ENCODE measurements at regions not wholly inside any gene's neighbourhood (a gene's known extent, or its start where the extent isn't known, plus 50 kb on each side); places are given as distances from the start of the nearest gene placed in this dataset.

- H3K4me2 ChIP-seq = no peak overlapping the region
- no peak for FAIRE-seq
- H3K4me1 ChIP-seq = peaks cover 10% of the 10 kb centered on the region; the same call in 2 of the 3 replicates
- no peak overlapping the region for H3K27ac ChIP-seq
- H3K9me3 ChIP-seq = peaks cover 10% of the 10 kb centered on the region; the same call in 1 of the 3 replicates
- TF ChIP-seq FOSB (CRISPR knock-in tag; IDR thresholded peaks at IDR 0.05) (no peak), RAD21 (conservative IDR thresholded peaks at IDR 0.05 in 1 of 2, IDR thresholded peaks at IDR 0.05 in 1 of 2) (no peak), CHD2 (IDR thresholded peaks at IDR 0.05; ENCODE audit: low read length, partially characterized antibody) (no peak), SMC3 (IDR thresholded peaks at IDR 0.05) (no peak), POLR2AphosphoS2 (conservative IDR thresholded peaks at IDR 0.05; ENCODE audit: low read length) (no peak), CTCF (IDR thresholded peaks at IDR 0.05) (no peak), REST (IDR thresholded peaks at IDR 0.05) (no peak), CBX2 (IDR thresholded peaks at IDR 0.05; ENCODE audit: borderline replicate concordance, low read depth) (no peak), HMGXB4 (CRISPR knock-in tag; IDR thresholded peaks at IDR 0.05; ENCODE audit: borderline replicate concordance) (no peak), NPAS2 (CRISPR knock-in tag; IDR thresholded peaks at IDR 0.05; ENCODE audit: borderline replicate concordance) (no peak), ZC3H11A (IDR thresholded peaks at IDR 0.05) (no peak)
- TF ChIP-seq, protein P1, sequence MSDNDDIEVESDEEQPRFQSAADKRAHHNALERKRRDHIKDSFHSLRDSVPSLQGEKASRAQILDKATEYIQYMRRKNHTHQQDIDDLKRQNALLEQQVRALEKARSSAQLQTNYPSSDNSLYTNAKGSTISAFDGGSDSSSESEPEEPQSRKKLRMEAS (IDR thresholded peaks at IDR 0.05) = no peak
- H3K4me3 ChIP-seq = no peak overlapping the region
- no peak for DNase-seq (ENCODE audit: low read depth in 1 of 2, low spot score in 1 of 2)
- ChIA-PET POLR2A (no interaction called here), CTCF (interaction anchor here (2.0 to 2.4 kb wide), 2 partner anchors 16 to 427 kb away, joined by 6 to 9 read pairs; no protein-coding TSS in a partner anchor)
- ATAC-seq = no peak
- 5% methylated on average over 1 of the region's 1 CpG for WGBS (ENCODE audit: missing lambda C conversion rate)
Observed at GRCh38 chr15:29567336-29567735, 254.9 kb downstream of the TJP1 start.

DNA sequence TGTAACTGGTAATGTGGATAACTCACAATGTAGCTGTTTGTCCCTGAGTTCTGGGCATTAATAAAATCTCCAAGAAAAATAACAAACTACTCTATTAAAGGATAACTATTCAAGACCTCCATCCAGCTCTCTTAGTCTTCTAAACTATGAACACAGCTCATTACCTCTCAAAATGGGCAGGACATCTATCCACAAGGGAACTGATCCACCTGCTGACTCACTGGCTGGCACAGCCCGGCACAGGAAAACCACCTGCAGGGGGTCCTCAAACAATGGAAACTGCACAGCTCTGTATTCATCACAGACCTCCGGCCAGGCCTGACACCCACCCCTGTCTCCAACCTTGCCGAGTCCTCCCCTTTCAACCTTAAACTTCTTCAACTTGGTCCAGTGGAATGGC lies 255.4 kb downstream of the TJP1 start:
- no peak for ATAC-seq
- POLR2A ChIA-PET = no interaction called here
- TF ChIP-seq ELK1 (IDR thresholded peaks at IDR 0.05; ENCODE audit: low read depth, low read length) = no peak
- no peak for TF ChIP-seq E2F6 (IDR thresholded peaks at IDR 0.05; ENCODE audit: borderline replicate concordance, low read depth)
- TF ChIP-seq, protein P2, sequence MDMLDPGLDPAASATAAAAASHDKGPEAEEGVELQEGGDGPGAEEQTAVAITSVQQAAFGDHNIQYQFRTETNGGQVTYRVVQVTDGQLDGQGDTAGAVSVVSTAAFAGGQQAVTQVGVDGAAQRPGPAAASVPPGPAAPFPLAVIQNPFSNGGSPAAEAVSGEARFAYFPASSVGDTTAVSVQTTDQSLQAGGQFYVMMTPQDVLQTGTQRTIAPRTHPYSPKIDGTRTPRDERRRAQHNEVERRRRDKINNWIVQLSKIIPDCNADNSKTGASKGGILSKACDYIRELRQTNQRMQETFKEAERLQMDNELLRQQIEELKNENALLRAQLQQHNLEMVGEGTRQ (IDR thresholded peaks at IDR 0.05) = no peak
- no peak for TF ChIP-seq SREBF2 (IDR thresholded peaks at IDR 0.05)
- no peak for TF ChIP-seq EP300 (IDR thresholded peaks at IDR 0.05)
- TF ChIP-seq SMC3 (IDR thresholded peaks at IDR 0.05) = no peak
- TF ChIP-seq FOXS1 (CRISPR knock-in tag; IDR thresholded peaks at IDR 0.05) = no peak
- no peak for TF ChIP-seq ESRRA (IDR thresholded peaks at IDR 0.05; ENCODE audit: borderline replicate concordance, low read length)
- TF ChIP-seq POLR2A (IDR thresholded peaks at IDR 0.05; ENCODE audit: low read length) = no peak
- no peak for TF ChIP-seq CBX8 (IDR thresholded peaks at IDR 0.05)
- no peak for TF ChIP-seq MYC (IDR thresholded peaks at IDR 0.05; ENCODE audit: borderline replicate concordance, low read length)
- TF ChIP-seq ZC3H11A (IDR thresholded peaks at IDR 0.05) = no peak
- no peak for TF ChIP-seq CEBPB (IDR thresholded peaks at IDR 0.05)
- no peak for TF ChIP-seq ZFP36 (IDR thresholded peaks at IDR 0.05; ENCODE audit: borderline replicate concordance, partially characterized antibody)
- TF ChIP-seq EHF (CRISPR knock-in tag; IDR thresholded peaks at IDR 0.05) = no peak
- TF ChIP-seq HMGXB4 (CRISPR knock-in tag; IDR thresholded peaks at IDR 0.05; ENCODE audit: borderline replicate concordance) = no peak

More for the DNA sequence above, 255.4 kb downstream of the TJP1 start:
- 30% methylated on average over 3 of the region's 3 CpGs for WGBS (ENCODE audit: missing lambda C conversion rate)
- CTCF ChIA-PET = interaction anchor here (0.7 to 1.0 kb wide), 2 partner anchors 23 to 116 kb away, joined by 3 to 4 read pairs; no protein-coding TSS in a partner anchor
- no peak overlapping the region for H3K27ac ChIP-seq
- H3K4me1 ChIP-seq = peaks cover 10% of the 10 kb centered on the region; the same call in 2 of the 3 replicates
- FAIRE-seq = no peak
- DNase-seq (ENCODE audit: low read depth in 1 of 2, low spot score in 1 of 2) = no peak
- H3K4me3 ChIP-seq = no peak overlapping the region
- no peak overlapping the region for H3K4me2 ChIP-seq
- peaks cover 10% of the 10 kb centered on the region; the same call in 1 of the 3 replicates for H3K9me3 ChIP-seq
